ENCODE measurements at regions not wholly inside any gene's neighbourhood (a gene's known extent, or its start where the extent isn't known, plus 50 kb on each side); places are given as distances from the start of the nearest gene placed in this dataset.

DNA sequence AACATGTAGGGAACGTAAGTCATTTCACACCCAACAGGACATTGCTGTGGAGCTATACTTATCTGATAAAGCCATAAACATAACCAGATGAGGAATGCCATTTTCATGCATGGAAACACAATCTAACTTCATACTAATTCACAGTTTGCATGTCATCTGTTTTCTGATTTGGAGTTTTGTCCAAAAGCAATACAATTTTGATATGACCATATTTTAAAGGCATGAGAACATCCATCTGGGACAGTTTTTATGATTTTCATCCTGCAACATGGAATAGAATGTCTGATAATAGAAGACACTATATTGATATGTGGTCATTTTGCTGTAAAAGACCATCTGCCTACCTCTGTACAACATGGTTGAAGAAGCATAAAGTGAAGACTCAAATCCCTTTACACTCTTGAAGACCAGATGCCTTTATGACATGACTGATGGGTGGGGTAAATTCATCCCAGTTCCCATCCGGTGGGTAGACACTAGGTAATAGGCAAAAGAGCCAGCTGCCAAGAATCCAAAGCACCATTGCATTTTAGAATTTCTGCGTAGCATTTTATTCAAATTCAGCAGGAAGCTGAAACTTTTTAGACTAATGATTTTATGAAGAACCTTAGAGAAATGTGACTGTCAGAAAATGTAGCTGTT is 309.8 kb downstream of the LMO7 start:
- no peak overlapping the region for H3K27ac Mint-ChIP-seq
- H3K36me3 Mint-ChIP-seq: no peaks in the 10 kb centered on the region
- H3K4me1 Mint-ChIP-seq: no peaks in the 10 kb centered on the region
- no peak overlapping the region for H3K4me3 Mint-ChIP-seq
- H3K27me3 Mint-ChIP-seq: no peaks in the 10 kb centered on the region
- H3K9me3 Mint-ChIP-seq: no peaks in the 10 kb centered on the region

DNA sequence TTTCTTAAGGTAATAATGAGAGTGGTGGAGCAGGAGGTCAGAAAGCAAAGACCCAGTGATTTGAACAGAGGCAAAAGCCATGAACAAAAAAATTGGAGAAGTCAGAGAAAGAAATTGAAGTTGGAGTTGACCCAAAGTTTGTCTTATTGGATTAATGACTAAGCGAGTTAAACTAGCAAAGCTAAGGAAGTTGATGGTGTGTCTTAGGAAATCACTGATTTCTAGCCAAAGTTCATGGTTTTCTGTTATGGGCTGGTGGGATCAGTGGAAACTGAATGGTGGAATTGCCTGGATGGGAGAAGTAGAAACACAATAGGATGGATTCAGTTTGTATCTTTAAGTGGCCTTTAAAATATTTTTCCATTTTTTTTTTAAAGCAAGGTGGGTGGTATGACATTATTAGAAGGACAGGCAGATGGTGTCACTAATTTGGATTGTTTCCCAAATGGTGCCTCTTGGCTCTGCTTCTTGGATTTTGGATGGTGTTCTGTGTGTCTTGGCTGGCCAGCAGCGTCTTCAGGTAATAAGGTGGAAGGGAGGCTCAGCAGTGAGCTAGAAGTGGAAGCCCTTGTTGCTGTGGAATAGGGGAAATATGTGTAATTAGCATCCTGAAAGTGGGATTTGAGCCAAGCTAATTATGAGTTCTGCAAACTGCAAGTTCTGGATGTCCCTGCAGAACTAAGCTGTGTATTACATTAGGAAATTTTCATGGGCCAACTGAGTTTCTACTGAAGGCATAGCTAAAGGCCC is 302.9 kb downstream of the LMO7 start:
- no peaks in the 10 kb centered on the region for H3K36me3 Mint-ChIP-seq

DNA sequence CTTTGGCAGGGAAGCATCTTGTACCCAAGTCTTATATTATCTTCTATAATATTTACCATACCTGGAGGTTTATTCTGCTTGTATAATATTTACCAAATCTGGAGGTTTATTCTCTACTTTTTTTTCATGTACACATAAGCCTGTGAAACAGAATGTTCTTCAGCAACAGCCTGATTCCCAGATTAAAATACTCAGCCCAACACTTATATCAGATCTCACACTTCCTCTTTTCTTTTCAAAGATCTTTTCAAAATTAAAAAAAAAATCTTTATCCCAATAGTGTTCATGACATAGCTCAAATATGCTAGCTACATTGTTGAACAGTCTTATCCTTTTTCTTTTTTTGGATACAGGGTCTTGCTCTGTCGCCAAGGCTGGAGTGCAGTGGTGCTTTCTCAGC is 300.7 kb downstream of the LMO7 start:
- no peak overlapping the region for H3K27ac Mint-ChIP-seq
- peaks cover 0 to 4% (median 0%) of the 10 kb centered on the region in 3 donors for H3K9me3 Mint-ChIP-seq
- H3K4me1 Mint-ChIP-seq: no peaks in the 10 kb centered on the region
- no peaks in the 10 kb centered on the region for H3K27me3 Mint-ChIP-seq
- no peak overlapping the region for H3K4me3 Mint-ChIP-seq
- no peaks in the 10 kb centered on the region for H3K36me3 Mint-ChIP-seq

More for the DNA sequence above, 302.9 kb downstream of the LMO7 start:
- no peaks in the 10 kb centered on the region for H3K4me1 Mint-ChIP-seq
- H3K27me3 Mint-ChIP-seq: no peaks in the 10 kb centered on the region
- H3K4me3 Mint-ChIP-seq: no peak overlapping the region
- H3K9me3 Mint-ChIP-seq: peaks cover 0 to 2% (median 0%) of the 10 kb centered on the region in 3 donors
- no peak overlapping the region for H3K27ac Mint-ChIP-seq

DNA sequence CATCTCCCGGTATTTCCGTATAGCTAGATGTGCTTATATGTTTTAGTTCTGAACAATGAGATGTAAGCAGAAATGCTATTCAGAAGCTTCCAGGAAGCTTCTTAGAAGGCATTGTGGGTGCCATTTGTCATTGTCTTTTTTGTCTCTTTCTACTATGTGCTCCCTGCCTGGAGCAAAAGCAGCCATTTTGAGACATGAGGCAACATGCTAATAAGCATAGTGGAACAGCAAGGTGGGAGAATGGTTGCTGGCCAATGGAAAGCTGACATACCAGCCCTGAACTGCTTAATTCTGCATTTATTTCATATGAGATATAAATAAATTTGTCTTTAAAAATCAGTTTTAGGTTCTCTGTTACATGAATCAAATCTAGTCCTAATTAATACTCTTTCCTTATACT is 299.7 kb downstream of the LMO7 start:
- H3K4me1 Mint-ChIP-seq: no peaks in the 10 kb centered on the region
- no peaks in the 10 kb centered on the region for H3K27me3 Mint-ChIP-seq
- no peaks in the 10 kb centered on the region for H3K36me3 Mint-ChIP-seq

DNA sequence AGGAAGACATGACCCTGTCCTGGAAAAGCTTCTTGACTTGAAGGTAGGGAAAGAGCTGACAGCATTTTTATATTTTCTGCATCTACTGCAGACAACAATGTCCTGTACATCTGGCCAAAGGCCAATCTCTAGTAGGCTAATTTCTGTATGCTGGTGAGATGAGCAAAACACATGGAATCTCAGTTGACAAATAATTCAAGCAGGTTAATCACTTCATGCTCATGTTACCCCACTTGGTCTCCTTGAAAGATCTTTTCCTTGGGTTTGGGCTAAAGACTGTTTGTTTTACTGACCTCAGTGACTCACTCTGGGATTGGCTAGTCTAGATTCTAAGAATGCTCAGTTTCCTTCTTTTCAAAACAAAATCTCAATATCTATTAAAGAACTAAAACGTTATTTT is 298.8 kb downstream of the LMO7 start:
- Mint-ChIP-seq H3K36me3 (no peaks in the 10 kb centered on the region), H3K27ac (no peak overlapping the region), H3K9me3 (peaks cover 0 to 4% (median 0%) of the 10 kb centered on the region in 3 donors), H3K4me1 (no peaks in the 10 kb centered on the region), H3K4me3 (no peak overlapping the region), H3K27me3 (no peaks in the 10 kb centered on the region)

More for the DNA sequence above, 299.7 kb downstream of the LMO7 start:
- peaks cover 0 to 4% (median 0%) of the 10 kb centered on the region in 3 donors for H3K9me3 Mint-ChIP-seq
- no peak overlapping the region for H3K27ac Mint-ChIP-seq
- H3K4me3 Mint-ChIP-seq: no peak overlapping the region

DNA sequence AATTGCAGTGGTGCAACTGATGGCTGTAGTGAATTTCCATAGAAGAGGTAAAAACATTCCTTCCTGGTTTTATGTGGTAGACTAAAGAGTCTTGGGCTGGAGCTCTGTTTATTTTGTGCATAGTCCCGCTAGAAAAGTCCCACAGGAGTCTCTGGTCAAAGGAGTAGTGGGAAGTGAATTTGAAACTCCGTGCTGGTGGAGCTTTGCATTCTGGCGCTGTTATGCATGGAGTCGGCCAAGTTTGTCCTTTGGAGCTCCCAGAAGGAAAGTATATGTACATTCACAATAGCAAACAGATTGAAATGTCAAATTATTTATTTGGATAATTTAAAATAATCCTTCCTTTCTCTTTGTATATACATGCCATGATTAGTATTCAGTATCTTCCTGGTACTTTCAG is 296.5 kb downstream of the LMO7 start:
- Mint-ChIP-seq H3K27ac (no peak overlapping the region), H3K36me3 (no peaks in the 10 kb centered on the region), H3K4me1 (no peaks in the 10 kb centered on the region), H3K9me3 (peaks cover 2 to 4% (median 2%) of the 10 kb centered on the region in 3 donors), H3K4me3 (no peak overlapping the region), H3K27me3 (no peaks in the 10 kb centered on the region)

DNA sequence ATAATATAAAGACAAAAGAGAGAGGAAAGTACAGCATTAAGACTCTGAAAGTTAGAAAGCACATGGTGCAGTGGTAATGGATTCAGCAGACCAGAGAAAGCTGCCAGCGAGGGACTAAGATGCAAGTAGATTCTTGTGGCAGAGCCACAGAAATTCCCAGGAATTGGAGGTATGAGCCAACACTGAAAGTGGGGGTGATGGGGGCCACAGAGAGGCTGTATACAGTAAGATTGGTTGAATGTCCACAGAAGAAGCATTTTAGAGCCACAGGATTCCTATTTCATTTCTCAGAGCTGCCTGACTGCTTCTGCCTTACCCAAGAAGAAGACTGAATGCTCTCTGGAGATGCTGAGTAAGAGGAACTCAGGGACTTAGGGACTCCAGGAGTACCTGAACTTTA is 295.0 kb downstream of the LMO7 start:
- no peaks in the 10 kb centered on the region for H3K4me1 Mint-ChIP-seq
- H3K9me3 Mint-ChIP-seq: peaks cover 2 to 4% (median 4%) of the 10 kb centered on the region in 3 donors
- no peak overlapping the region for H3K4me3 Mint-ChIP-seq
- H3K36me3 Mint-ChIP-seq: no peaks in the 10 kb centered on the region
- no peaks in the 10 kb centered on the region for H3K27me3 Mint-ChIP-seq
- no peak overlapping the region for H3K27ac Mint-ChIP-seq

DNA sequence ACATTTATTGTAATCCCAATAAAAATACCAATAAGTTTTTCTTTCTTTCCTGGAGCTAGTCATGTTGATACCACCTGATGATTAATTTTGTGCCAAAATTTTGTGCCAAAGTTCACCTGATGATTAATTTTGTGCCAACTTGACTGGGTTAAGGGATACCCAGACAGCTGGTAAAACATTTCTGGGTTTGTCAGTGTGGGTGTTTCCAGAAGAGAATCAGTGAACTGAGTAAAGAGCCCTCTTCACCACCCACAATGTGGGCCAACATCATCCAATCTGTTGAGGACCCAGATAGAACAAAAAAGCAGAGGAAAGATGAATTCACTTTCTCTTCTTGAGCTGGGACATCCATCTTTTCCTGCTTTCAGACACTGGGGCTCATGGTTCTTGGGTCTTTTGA is 292.9 kb downstream of the LMO7 start:
- Mint-ChIP-seq H3K4me3 (no peak overlapping the region), H3K9me3 (peaks cover 2 to 4% (median 4%) of the 10 kb centered on the region in 3 donors), H3K27me3 (no peaks in the 10 kb centered on the region), H3K4me1 (no peaks in the 10 kb centered on the region), H3K36me3 (no peaks in the 10 kb centered on the region), H3K27ac (no peak overlapping the region)

DNA sequence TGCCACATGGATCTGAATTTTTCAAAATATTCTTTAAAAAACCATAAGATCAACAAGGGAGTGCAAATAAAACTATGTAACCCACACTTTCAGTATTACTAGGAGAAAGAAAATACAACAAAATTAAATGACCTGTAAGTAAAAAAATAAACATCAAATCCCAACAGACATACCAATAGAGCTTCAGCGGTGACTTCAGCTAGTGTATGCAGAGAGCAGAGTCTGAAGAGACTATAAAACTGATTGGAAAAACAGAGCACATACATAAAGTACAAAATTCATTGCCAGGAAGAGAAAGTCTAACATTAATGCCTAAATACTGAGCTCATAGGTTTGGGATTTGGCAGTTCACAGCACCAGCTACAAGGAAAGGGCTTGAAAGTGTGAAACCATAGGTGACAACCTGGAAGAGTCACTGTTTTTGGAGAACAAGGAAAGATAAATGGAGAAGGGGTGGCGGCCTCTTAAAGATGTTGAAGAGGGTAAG is 291.1 kb downstream of the LMO7 start:
- Mint-ChIP-seq H3K9me3 (peaks cover 1 to 4% (median 4%) of the 10 kb centered on the region in 3 donors), H3K4me3 (no peak overlapping the region), H3K27ac (no peak overlapping the region), H3K27me3 (no peaks in the 10 kb centered on the region), H3K36me3 (peaks cover 3% of the 10 kb centered on the region), H3K4me1 (no peaks in the 10 kb centered on the region)

DNA sequence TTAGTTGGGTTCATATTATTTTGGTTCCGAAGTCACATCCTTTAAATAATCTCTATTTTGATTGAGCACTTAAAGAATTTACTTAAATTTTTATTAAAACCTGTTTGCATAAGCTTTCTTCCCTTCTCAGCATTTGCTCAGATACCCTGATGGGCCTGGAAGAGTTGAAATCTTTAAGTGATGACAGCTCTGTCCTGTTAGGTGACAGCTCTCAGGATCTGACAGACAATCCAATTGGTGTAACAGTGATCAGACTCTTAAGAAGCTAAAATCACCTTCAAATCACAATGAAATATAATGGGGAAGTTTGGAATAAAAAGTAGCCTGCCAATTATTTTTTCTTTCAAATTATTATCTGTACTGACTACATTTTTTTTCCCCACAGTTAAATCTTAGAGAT is 284.4 kb downstream of the LMO7 start:
- Mint-ChIP-seq H3K27me3 (no peaks in the 10 kb centered on the region), H3K36me3 (peaks cover 3% of the 10 kb centered on the region), H3K9me3 (peaks cover 1 to 5% (median 4%) of the 10 kb centered on the region in 3 donors), H3K27ac (no peak overlapping the region), H3K4me3 (no peak overlapping the region), H3K4me1 (no peaks in the 10 kb centered on the region)

DNA sequence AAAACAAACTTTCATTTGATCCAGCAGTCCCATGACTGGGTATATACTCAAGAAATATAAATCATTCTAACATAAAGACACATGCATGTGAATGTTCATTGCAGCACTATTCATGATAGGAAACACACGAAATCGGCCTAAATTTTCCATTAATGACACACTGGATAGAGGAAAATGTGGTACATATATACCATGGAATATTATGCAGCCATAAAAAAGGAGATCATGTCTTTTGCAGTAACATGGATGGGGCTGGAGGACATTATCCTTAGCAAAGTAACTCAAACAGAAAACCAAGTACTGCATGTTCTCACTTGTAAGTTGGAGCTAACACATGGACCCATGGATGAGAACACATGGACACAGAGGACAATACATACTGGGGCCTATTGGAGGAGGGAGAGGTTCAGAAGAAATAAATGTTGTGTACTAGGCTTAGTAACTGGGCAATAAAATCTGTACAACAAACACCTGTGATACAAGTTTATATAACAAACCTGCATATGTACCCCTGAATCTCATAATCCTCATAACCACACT is 283.6 kb downstream of the LMO7 start:
- H3K36me3 Mint-ChIP-seq: peaks cover 3% of the 10 kb centered on the region
- H3K27me3 Mint-ChIP-seq: no peaks in the 10 kb centered on the region
- H3K9me3 Mint-ChIP-seq: peaks cover 1 to 5% (median 4%) of the 10 kb centered on the region in 3 donors
- H3K4me1 Mint-ChIP-seq: no peaks in the 10 kb centered on the region
- H3K27ac Mint-ChIP-seq: no peak overlapping the region
- H3K4me3 Mint-ChIP-seq: no peak overlapping the region

DNA sequence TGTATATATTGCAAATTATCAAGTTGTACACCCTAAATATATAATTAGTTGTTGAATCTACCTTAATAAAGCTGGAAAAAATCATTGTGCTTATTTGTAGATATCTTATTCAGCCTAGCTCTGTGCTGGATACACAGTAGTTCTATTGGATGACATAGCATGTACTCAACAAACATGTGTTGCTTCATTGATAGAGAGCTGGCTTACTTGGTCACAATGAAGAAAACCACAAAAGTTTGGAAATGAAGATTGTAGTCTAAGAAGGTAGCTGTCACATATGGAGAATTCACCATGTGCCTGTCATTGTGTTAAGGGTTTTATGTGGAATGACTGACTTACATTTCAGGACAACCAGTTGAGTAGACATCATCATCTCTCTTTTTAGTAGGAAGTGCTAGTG is 278.9 kb downstream of the LMO7 start:
- no peaks in the 10 kb centered on the region for H3K27me3 Mint-ChIP-seq
- no peak overlapping the region for H3K4me3 Mint-ChIP-seq
- peaks cover 0 to 5% (median 4%) of the 10 kb centered on the region in 3 donors for H3K9me3 Mint-ChIP-seq
- no peak overlapping the region for H3K27ac Mint-ChIP-seq
- H3K36me3 Mint-ChIP-seq: no peaks in the 10 kb centered on the region
- H3K4me1 Mint-ChIP-seq: no peaks in the 10 kb centered on the region

DNA sequence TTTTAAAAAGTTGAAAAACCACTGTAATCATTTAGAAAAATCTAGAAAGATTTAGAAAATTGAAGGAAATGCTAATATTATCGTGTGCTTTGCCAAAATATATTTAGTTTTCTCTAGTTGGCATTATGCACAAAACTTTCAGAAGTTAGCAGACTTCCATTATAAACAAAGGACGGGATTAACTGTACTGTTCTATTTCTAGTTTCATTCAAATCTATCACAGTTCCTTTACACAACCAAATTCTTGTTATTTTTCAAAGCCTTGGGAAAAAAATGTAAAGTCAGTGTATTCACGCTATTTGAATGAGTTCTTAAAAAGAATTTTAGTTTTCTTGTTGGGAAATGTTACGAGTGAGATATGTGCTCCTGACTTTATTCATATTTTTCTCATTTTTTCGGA is 277.8 kb downstream of the LMO7 start:
- Mint-ChIP-seq H3K36me3 (no peaks in the 10 kb centered on the region), H3K27me3 (no peaks in the 10 kb centered on the region), H3K9me3 (no peaks in the 10 kb centered on the region), H3K4me3 (no peak overlapping the region), H3K27ac (no peak overlapping the region), H3K4me1 (no peaks in the 10 kb centered on the region)

DNA sequence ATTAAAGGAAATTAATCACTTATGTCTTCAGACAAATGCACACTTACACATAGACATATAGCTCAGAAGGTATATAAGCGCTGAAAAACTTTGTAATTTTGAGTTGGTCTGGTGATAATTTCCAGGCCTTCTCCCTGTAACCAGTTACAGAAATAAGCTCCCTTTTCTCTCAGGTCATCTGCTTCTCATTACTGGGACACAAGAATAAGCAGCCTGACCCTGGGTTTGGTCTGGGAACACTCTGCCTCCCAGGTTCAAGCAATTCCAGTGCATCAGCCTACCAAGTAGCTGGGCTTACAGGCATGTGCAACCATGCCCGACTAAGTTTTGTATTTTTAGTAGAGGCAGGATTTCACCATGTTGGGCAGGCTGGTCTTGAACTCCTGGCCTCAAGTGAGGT is 274.5 kb downstream of the LMO7 start:
- Mint-ChIP-seq H3K9me3 (no peaks in the 10 kb centered on the region), H3K4me3 (no peak overlapping the region), H3K4me1 (peaks cover 0 to 2% (median 0%) of the 10 kb centered on the region in 3 donors), H3K27me3 (peaks cover 4% of the 10 kb centered on the region), H3K27ac (no peak overlapping the region), H3K36me3 (no peaks in the 10 kb centered on the region)

All from IgD-negative memory B cell (primary cell).